ENCODE measurements at regions not wholly inside any gene's neighbourhood (a gene's known extent, or its start where the extent isn't known, plus 50 kb on each side); places are given as distances from the start of the nearest gene placed in this dataset.

GRCh38 chr20:52494244-52494643 is 302.7 kb upstream of the ZFP64 start:
- TF ChIP-seq CTCF (IDR thresholded peaks at IDR 0.05): no peak
- TF ChIP-seq POLR2A (IDR thresholded peaks at IDR 0.05): no peak
- no peak for TF ChIP-seq POLR2AphosphoS5 (IDR thresholded peaks at IDR 0.05)
